ENCODE measurements at regions not wholly inside any gene's neighbourhood (a gene's known extent, or its start where the extent isn't known, plus 50 kb on each side); places are given as distances from the start of the nearest gene placed in this dataset.

- no peak for TF ChIP-seq CTCF (IDR thresholded peaks at IDR 0.05)
- no peak for TF ChIP-seq POLR2A (IDR thresholded peaks at IDR 0.05; ENCODE audit: low read depth)
- no peak for TF ChIP-seq EP300 (IDR thresholded peaks at IDR 0.05)
- TF ChIP-seq POLR2AphosphoS5 (IDR thresholded peaks at IDR 0.05): no peak
Observed at GRCh38 chr6:81401970-81402690, 350.4 kb downstream of the TENT5A start.

Data from esophagus muscularis mucosa (tissue), 4 donors.